ENCODE measurements at regions not wholly inside any gene's neighbourhood (a gene's known extent, or its start where the extent isn't known, plus 50 kb on each side); places are given as distances from the start of the nearest gene placed in this dataset.

DNA sequence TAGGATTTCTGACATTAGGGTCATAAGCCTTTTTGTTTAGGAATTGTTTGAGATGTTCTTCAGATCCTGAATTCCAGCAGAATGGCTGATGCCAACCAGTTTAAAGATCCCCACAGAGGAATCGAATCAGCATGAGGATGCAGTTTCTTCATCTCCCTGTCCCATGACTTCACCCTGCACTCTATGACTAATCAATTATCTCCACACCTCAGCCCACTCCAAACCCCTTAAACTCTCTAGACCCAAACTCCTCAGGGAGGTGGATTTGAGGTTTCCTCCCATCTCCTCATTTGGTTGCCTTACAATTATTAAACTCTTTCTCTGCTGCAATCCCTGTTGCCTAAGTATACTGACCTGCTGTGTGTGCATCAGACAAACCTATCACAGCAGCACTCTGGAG lies 86.5 kb upstream of the CRY1 start:
- no peak overlapping the region for H3K4me2 ChIP-seq (ENCODE audit: low read length, poor library complexity, severe bottlenecking)
- no peak overlapping the region for H4K91ac ChIP-seq (ENCODE audit: low read length)
- DNase-seq, result no peak
- no peak overlapping the region for H2BK15ac ChIP-seq (ENCODE audit: low read depth, poor library complexity, severe bottlenecking)
- H3K14ac ChIP-seq (ENCODE audit: low read length in 2 of 2), result no peak overlapping the region
- no peak overlapping the region for H3K9ac ChIP-seq (ENCODE audit: low read length)
- peaks cover 6 to 27% of the 10 kb centered on the region in 2 experiments for H3K27me3 ChIP-seq (ENCODE audit: control insufficient read depth in 1 of 2, insufficient read depth in 1 of 2, low read length in 2 of 2)
- no peak overlapping the region for H3K18ac ChIP-seq (ENCODE audit: low read depth in 1 of 2, low read length in 2 of 2)
- no peak overlapping the region for H3K4me3 ChIP-seq (ENCODE audit: insufficient read depth in 1 of 2, low read depth in 1 of 2, low read length in 2 of 2)
- 74% methylated on average over 1 of the region's 1 CpG for WGBS
- H2AK5ac ChIP-seq (ENCODE audit: low read length, severe bottlenecking), result no peak overlapping the region
- H3K79me1 ChIP-seq (replicated peaks; ENCODE audit: low read length, poor library complexity, severe bottlenecking), result no peaks in the 10 kb centered on the region
- H2BK120ac ChIP-seq (ENCODE audit: low read depth, low read length), result no peak overlapping the region
- peaks cover 4% of the 10 kb centered on the region for H3K9me3 ChIP-seq (ENCODE audit: control insufficient read depth, low read length)
- H3K23ac ChIP-seq (ENCODE audit: low read length in 2 of 2), result no peak overlapping the region
- no peaks in the 10 kb centered on the region for H3K36me3 ChIP-seq (ENCODE audit: control insufficient read depth in 1 of 2, insufficient read depth in 2 of 2, low read depth in 1 of 2, low read length in 2 of 2)
- H3K4ac ChIP-seq (ENCODE audit: low read depth in 1 of 2, low read length in 2 of 2), result no peak overlapping the region
- H2BK5ac ChIP-seq (ENCODE audit: low read depth, low read length, poor library complexity, severe bottlenecking), result no peak overlapping the region
- no peaks in the 10 kb centered on the region for H3K4me1 ChIP-seq (ENCODE audit: control insufficient read depth, insufficient read depth, low read depth, low read length)
- H2BK12ac ChIP-seq (ENCODE audit: low read length in 2 of 2), result no peak overlapping the region
- no peak overlapping the region for H2AFZ ChIP-seq (ENCODE audit: low read depth, low read length)
- H3K27ac ChIP-seq (ENCODE audit: low read length, poor library complexity, severe bottlenecking), result no peak overlapping the region
- no peak overlapping the region for H4K8ac ChIP-seq (ENCODE audit: low read length)

DNA sequence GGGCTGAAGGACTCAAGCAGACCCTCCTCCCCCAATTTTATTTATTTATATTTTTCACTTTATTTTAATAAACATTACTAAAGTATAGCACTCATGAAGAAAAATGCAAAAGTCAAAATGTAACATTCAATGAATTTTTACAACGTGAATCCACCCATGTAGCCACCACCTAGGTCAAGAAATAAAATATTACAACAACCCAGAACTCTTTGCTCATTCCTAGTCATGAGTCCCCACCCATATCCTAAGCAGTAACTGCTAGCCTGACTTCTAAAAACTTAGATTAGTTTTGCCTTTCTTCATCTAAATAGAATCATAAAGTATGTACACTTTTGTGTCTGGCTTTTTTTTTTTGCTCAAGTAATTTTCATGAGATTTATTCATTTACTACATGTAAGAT lies 86.9 kb upstream of the CRY1 start:
- Histone ChIP-seq H4K91ac (ENCODE audit: low read length) (no peak overlapping the region), H2BK5ac (ENCODE audit: low read depth, low read length, poor library complexity, severe bottlenecking) (no peak overlapping the region), H3K4me1 (ENCODE audit: control insufficient read depth, insufficient read depth, low read depth, low read length) (no peaks in the 10 kb centered on the region), H3K4me3 (ENCODE audit: insufficient read depth in 1 of 2, low read depth in 1 of 2, low read length in 2 of 2) (no peak overlapping the region), H2AFZ (ENCODE audit: low read depth, low read length) (no peak overlapping the region), H3K18ac (ENCODE audit: low read depth in 1 of 2, low read length in 2 of 2) (no peak overlapping the region), H2BK120ac (ENCODE audit: low read depth, low read length) (no peak overlapping the region), H3K4me2 (ENCODE audit: low read length, poor library complexity, severe bottlenecking) (no peak overlapping the region), H3K4ac (ENCODE audit: low read depth in 1 of 2, low read length in 2 of 2) (no peak overlapping the region), H3K9me3 (ENCODE audit: control insufficient read depth, low read length) (peaks cover 4% of the 10 kb centered on the region), H3K36me3 (ENCODE audit: control insufficient read depth in 1 of 2, insufficient read depth in 2 of 2, low read depth in 1 of 2, low read length in 2 of 2) (no peaks in the 10 kb centered on the region), H2BK15ac (ENCODE audit: low read depth, poor library complexity, severe bottlenecking) (no peak overlapping the region), H4K8ac (ENCODE audit: low read length) (no peak overlapping the region), H3K23ac (ENCODE audit: low read length in 2 of 2) (no peak overlapping the region), H2BK12ac (ENCODE audit: low read length in 2 of 2) (no peak overlapping the region), H3K27me3 (ENCODE audit: control insufficient read depth in 1 of 2, insufficient read depth in 1 of 2, low read length in 2 of 2) (peaks cover 6 to 23% of the 10 kb centered on the region in 2 experiments), H3K9ac (ENCODE audit: low read length) (no peak overlapping the region), H3K14ac (ENCODE audit: low read length in 2 of 2) (no peak overlapping the region), H3K27ac (ENCODE audit: low read length, poor library complexity, severe bottlenecking) (no peak overlapping the region), H2AK5ac (ENCODE audit: low read length, severe bottlenecking) (no peak overlapping the region), H3K79me1 (replicated peaks; ENCODE audit: low read length, poor library complexity, severe bottlenecking) (no peaks in the 10 kb centered on the region)
- WGBS, result 55% methylated on average over 1 of the region's 1 CpG
- DNase-seq, result no peak

DNA sequence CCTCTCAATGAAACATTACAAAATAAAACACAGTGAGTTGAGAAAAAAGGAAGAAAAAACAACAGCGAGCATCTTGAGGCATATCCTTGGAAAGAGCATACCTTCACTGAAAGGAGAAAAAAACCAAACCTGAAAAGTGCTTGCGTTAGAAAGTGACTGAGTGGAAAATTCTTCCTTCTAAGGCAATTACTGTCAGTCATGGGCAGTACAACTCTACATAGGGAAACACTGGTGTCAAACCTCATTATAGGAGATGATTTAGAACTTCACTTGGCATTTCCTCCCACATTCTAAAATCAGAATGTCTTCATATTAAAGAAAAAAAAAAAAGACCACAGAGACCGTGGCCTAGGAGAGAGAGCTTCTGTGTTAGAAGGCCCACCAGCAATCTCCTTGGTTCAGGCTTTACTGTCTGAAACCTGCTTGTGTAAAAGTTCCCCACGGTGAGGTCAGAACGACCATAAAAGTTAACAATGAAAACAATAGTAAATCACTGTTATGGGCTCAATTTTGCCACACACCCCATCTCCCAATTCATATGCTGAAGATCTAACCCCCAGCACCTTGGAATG lies 91.1 kb upstream of the CRY1 start:
- no peak overlapping the region for H2BK120ac ChIP-seq (ENCODE audit: low read depth, low read length)
- H3K9me3 ChIP-seq (ENCODE audit: control insufficient read depth, low read length), result peaks cover 4% of the 10 kb centered on the region
- no peak overlapping the region for H3K23ac ChIP-seq (ENCODE audit: low read length in 2 of 2)
- H3K4me3 ChIP-seq (ENCODE audit: insufficient read depth in 1 of 2, low read depth in 1 of 2, low read length in 2 of 2), result no peak overlapping the region
- no peak overlapping the region for H4K8ac ChIP-seq (ENCODE audit: low read length)
- H3K4ac ChIP-seq (ENCODE audit: low read depth in 1 of 2, low read length in 2 of 2), result no peak overlapping the region
- no peak overlapping the region for H2BK5ac ChIP-seq (ENCODE audit: low read depth, low read length, poor library complexity, severe bottlenecking)
- no peak overlapping the region for H3K14ac ChIP-seq (ENCODE audit: low read length in 2 of 2)
- no peak for DNase-seq
- peaks cover 6 to 14% of the 10 kb centered on the region in 2 experiments for H3K27me3 ChIP-seq (ENCODE audit: control insufficient read depth in 1 of 2, insufficient read depth in 1 of 2, low read length in 2 of 2)
- 80% methylated on average over 4 of the region's 5 CpGs for WGBS
- no peak overlapping the region for H3K27ac ChIP-seq (ENCODE audit: low read length, poor library complexity, severe bottlenecking)
- H4K91ac ChIP-seq (ENCODE audit: low read length), result no peak overlapping the region
- H3K4me2 ChIP-seq (ENCODE audit: low read length, poor library complexity, severe bottlenecking), result no peak overlapping the region
- no peak overlapping the region for H2BK15ac ChIP-seq (ENCODE audit: low read depth, poor library complexity, severe bottlenecking)
- H2BK12ac ChIP-seq (ENCODE audit: low read length in 2 of 2), result no peak overlapping the region
- H3K4me1 ChIP-seq (ENCODE audit: control insufficient read depth, insufficient read depth, low read depth, low read length), result no peaks in the 10 kb centered on the region
- H3K36me3 ChIP-seq (ENCODE audit: control insufficient read depth in 1 of 2, insufficient read depth in 2 of 2, low read depth in 1 of 2, low read length in 2 of 2), result no peaks in the 10 kb centered on the region
- H3K18ac ChIP-seq (ENCODE audit: low read depth in 1 of 2, low read length in 2 of 2), result no peak overlapping the region
- no peak overlapping the region for H2AK5ac ChIP-seq (ENCODE audit: low read length, severe bottlenecking)
- no peak overlapping the region for H3K9ac ChIP-seq (ENCODE audit: low read length)
- no peak overlapping the region for H2AFZ ChIP-seq (ENCODE audit: low read depth, low read length)
- H3K79me1 ChIP-seq (replicated peaks; ENCODE audit: low read length, poor library complexity, severe bottlenecking), result no peaks in the 10 kb centered on the region

DNA sequence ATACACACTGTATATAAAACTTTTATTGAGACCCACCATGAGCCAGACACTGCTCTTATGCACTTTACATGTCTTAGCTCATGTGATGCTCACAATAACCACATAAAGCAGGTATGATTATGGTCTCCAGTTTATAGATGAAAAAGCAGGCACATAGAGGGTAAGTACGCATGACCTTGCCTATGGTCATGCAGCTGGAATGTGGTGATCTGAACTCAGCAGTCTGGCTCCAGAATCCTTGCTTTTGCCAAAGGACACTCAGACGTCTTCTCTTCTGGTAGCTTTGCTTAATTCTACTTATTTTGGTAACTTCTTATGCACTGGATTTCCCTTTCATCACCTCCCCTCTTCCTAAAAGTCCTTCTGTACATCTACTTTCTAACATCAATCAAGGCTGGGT lies 103.3 kb upstream of the CRY1 start:
- Histone ChIP-seq H3K23ac (ENCODE audit: low read length in 2 of 2) (no peak overlapping the region), H3K4ac (ENCODE audit: low read depth in 1 of 2, low read length in 2 of 2) (no peak overlapping the region), H3K36me3 (ENCODE audit: control insufficient read depth in 1 of 2, insufficient read depth in 2 of 2, low read depth in 1 of 2, low read length in 2 of 2) (no peaks in the 10 kb centered on the region), H3K14ac (ENCODE audit: low read length in 2 of 2) (no peak overlapping the region), H2BK12ac (ENCODE audit: low read length in 2 of 2) (no peak overlapping the region), H3K79me1 (replicated peaks; ENCODE audit: low read length, poor library complexity, severe bottlenecking) (no peaks in the 10 kb centered on the region), H2BK15ac (ENCODE audit: low read depth, poor library complexity, severe bottlenecking) (no peak overlapping the region), H2AK5ac (ENCODE audit: low read length, severe bottlenecking) (no peak overlapping the region), H3K9me3 (ENCODE audit: control insufficient read depth, low read length) (peaks cover 11% of the 10 kb centered on the region), H3K4me1 (ENCODE audit: control insufficient read depth, insufficient read depth, low read depth, low read length) (no peaks in the 10 kb centered on the region), H2BK5ac (ENCODE audit: low read depth, low read length, poor library complexity, severe bottlenecking) (no peak overlapping the region), H3K27me3 (ENCODE audit: control insufficient read depth in 1 of 2, insufficient read depth in 1 of 2, low read length in 2 of 2) (peaks cover 0 to 15% of the 10 kb centered on the region in 2 experiments), H2AFZ (ENCODE audit: low read depth, low read length) (no peak overlapping the region), H2BK120ac (ENCODE audit: low read depth, low read length) (no peak overlapping the region), H4K91ac (ENCODE audit: low read length) (no peak overlapping the region), H3K9ac (ENCODE audit: low read length) (no peak overlapping the region), H3K4me3 (ENCODE audit: insufficient read depth in 1 of 2, low read depth in 1 of 2, low read length in 2 of 2) (no peak overlapping the region), H4K8ac (ENCODE audit: low read length) (no peak overlapping the region), H3K4me2 (ENCODE audit: low read length, poor library complexity, severe bottlenecking) (peak overlapping the region; percentile 16), H3K27ac (ENCODE audit: low read length, poor library complexity, severe bottlenecking) (peak overlapping the region; percentile 2), H3K18ac (ENCODE audit: low read depth in 1 of 2, low read length in 2 of 2) (no peak overlapping the region)
- DNase-seq, result no peak
- 35% methylated on average over 2 of the region's 2 CpGs for WGBS

Measured in mesenchymal stem cell (in vitro differentiated cells and primary cell).